ENCODE measurements at regions not wholly inside any gene's neighbourhood (a gene's known extent, or its start where the extent isn't known, plus 50 kb on each side); places are given as distances from the start of the nearest gene placed in this dataset.

DNA sequence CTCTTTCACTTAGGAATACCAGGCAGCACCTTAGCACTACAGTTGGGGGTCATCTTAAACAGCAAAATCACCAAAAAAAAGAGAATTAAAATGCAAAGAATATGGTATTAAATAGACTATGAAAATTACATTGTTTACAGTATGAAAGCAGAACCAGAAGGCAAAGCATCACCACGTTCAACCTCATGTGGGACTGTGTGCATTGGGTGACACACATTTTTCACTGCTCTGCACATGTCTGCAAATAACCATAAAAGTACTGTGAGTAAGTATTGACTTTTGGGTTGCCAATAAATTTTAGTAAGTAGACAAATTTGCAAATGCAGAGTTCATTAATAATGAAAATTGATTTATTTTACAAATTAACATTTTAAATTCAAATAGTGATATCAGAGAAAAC lies 232.1 kb upstream of the ZWINT start:
- no peaks in the 10 kb centered on the region for H3K36me3 Mint-ChIP-seq (ENCODE audit: low read depth)
- intact Hi-C loops (cut with micrococcal nuclease): no loop called here
- no peak overlapping the region for H3K27ac Mint-ChIP-seq
- no peaks in the 10 kb centered on the region for H3K9me3 Mint-ChIP-seq
- no peak overlapping the region for H3K4me3 Mint-ChIP-seq
- no peaks in the 10 kb centered on the region for H3K4me1 Mint-ChIP-seq (ENCODE audit: low read depth)
- no peaks in the 10 kb centered on the region for H3K27me3 Mint-ChIP-seq

- H3K36me3 Mint-ChIP-seq (ENCODE audit: low read depth): no peaks in the 10 kb centered on the region
- no peak overlapping the region for H3K27ac Mint-ChIP-seq
- intact Hi-C loops (cut with micrococcal nuclease): no loop called here
- H3K4me1 Mint-ChIP-seq (ENCODE audit: low read depth): no peaks in the 10 kb centered on the region
- no peak overlapping the region for H3K4me3 Mint-ChIP-seq
- H3K27me3 Mint-ChIP-seq: no peaks in the 10 kb centered on the region
- H3K9me3 Mint-ChIP-seq: no peaks in the 10 kb centered on the region
Measured at GRCh38 chr10:56586461-56586891, 225.4 kb upstream of the ZWINT start.

DNA sequence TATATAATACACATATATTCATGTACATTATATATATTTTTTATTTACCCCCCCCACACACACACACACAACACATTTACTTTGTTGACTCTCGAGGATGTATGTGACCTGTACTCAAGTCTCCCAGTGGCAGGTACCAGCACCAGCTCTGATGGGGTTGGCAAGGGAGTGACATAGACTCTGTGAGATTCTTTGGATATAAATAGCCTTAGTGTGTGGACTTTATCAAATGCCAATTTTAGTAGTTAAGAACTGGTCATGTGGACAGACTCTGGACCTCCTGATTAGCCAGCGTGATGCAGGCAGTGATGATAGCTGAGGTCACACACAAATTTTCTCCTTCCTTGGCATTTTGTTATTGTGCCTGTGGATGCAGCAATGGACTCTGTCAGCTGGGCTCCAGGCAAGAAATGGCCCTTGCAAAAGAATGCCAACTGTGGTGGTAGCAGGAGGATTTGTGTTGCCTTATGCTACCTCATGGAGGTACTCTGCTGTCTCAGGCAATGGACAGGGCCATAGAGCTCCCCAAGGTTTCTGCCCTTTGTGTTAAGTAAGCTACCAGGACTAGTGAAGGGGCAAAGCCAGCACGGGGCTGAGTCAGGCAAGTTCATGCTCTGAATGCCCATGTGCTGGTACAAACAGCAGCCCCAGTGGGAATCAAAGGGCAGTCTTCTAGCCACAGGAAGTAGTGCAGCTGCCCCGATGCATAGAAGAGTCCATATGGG lies 224.6 kb upstream of the ZWINT start:
- H3K4me3 Mint-ChIP-seq: no peak overlapping the region
- no peaks in the 10 kb centered on the region for H3K36me3 Mint-ChIP-seq (ENCODE audit: low read depth)
- H3K4me1 Mint-ChIP-seq (ENCODE audit: low read depth): no peaks in the 10 kb centered on the region
- H3K9me3 Mint-ChIP-seq: no peaks in the 10 kb centered on the region
- no peaks in the 10 kb centered on the region for H3K27me3 Mint-ChIP-seq
- no peak overlapping the region for H3K27ac Mint-ChIP-seq
- intact Hi-C loops (cut with micrococcal nuclease): no loop called here

- intact Hi-C loops (cut with micrococcal nuclease): no loop called here
- Mint-ChIP-seq H3K9me3 (no peaks in the 10 kb centered on the region), H3K4me1 (ENCODE audit: low read depth) (no peaks in the 10 kb centered on the region), H3K4me3 (no peak overlapping the region), H3K27me3 (no peaks in the 10 kb centered on the region), H3K27ac (no peak overlapping the region), H3K36me3 (ENCODE audit: low read depth) (no peaks in the 10 kb centered on the region)
Measured at GRCh38 chr10:56583316-56583715, 222.3 kb upstream of the ZWINT start.

DNA sequence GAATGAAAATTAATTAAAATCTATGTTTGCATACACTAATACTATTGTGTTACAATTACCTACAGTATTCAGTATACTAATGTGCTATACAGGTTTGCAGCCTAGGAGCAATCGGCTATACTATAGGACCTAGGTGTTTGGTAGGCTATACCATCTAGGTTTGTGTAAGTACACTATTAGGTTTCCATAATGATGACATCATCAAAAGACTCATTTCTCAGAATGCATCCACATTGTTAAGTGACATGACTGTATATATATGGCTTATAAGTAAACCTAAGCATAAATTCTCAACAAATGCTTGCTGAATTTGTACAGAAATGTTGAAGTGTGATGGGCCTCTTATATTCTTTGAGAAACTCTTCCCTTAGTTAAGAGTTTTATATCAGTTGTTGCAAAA lies 206.5 kb upstream of the ZWINT start:
- Mint-ChIP-seq H3K27me3 (no peaks in the 10 kb centered on the region), H3K27ac (no peak overlapping the region)
- intact Hi-C loops (cut with micrococcal nuclease): no loop called here

DNA sequence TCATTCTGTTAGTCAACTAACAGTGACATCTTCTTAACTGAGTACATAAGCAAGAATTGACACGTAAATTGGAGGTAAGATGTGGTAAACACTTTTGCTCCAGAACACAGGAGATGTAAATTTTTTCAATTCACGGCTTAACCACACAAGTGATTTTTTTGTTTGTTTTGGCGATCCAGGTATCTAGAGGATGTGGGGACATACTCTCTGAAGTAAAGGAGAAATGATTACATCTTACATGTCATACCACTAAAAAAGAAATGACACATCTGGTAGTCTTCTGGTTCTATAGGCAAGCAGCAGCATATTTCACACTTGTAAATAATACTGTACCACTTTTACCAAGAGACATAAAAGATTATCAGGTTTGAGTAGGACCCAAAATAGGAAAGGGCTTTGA lies 200.3 kb upstream of the ZWINT start:
- no peaks in the 10 kb centered on the region for H3K36me3 Mint-ChIP-seq (ENCODE audit: low read depth)
- no peaks in the 10 kb centered on the region for H3K27me3 Mint-ChIP-seq
- no peaks in the 10 kb centered on the region for H3K4me1 Mint-ChIP-seq (ENCODE audit: low read depth)
- intact Hi-C loops (cut with micrococcal nuclease): no loop called here
- H3K4me3 Mint-ChIP-seq: no peak overlapping the region
- no peak overlapping the region for H3K27ac Mint-ChIP-seq
- H3K9me3 Mint-ChIP-seq: peaks cover 10% of the 10 kb centered on the region

More for the DNA sequence above, 206.5 kb upstream of the ZWINT start:
- H3K9me3 Mint-ChIP-seq: peaks cover 32% of the 10 kb centered on the region
- H3K4me1 Mint-ChIP-seq (ENCODE audit: low read depth): no peaks in the 10 kb centered on the region
- no peaks in the 10 kb centered on the region for H3K36me3 Mint-ChIP-seq (ENCODE audit: low read depth)
- H3K4me3 Mint-ChIP-seq: no peak overlapping the region

GRCh38 chr10:56551037-56551436 lies 190.0 kb upstream of the ZWINT start:
- intact Hi-C loops (cut with micrococcal nuclease): no loop called here
- H3K27me3 Mint-ChIP-seq: no peaks in the 10 kb centered on the region
- H3K4me1 Mint-ChIP-seq (ENCODE audit: low read depth): no peaks in the 10 kb centered on the region
- H3K4me3 Mint-ChIP-seq: no peak overlapping the region
- no peak overlapping the region for H3K27ac Mint-ChIP-seq
- peaks cover 49% of the 10 kb centered on the region for H3K9me3 Mint-ChIP-seq
- H3K36me3 Mint-ChIP-seq (ENCODE audit: low read depth): no peaks in the 10 kb centered on the region

- Mint-ChIP-seq H3K9me3 (peaks cover 28% of the 10 kb centered on the region), H3K27me3 (no peaks in the 10 kb centered on the region), H3K4me1 (ENCODE audit: low read depth) (no peaks in the 10 kb centered on the region), H3K4me3 (no peak overlapping the region), H3K27ac (no peak overlapping the region), H3K36me3 (ENCODE audit: low read depth) (no peaks in the 10 kb centered on the region)
- intact Hi-C loops (cut with micrococcal nuclease): no loop called here
Measured at GRCh38 chr10:56547163-56547562, 186.1 kb upstream of the ZWINT start.

GRCh38 chr10:56537984-56538383 lies 176.9 kb upstream of the ZWINT start:
- no peaks in the 10 kb centered on the region for H3K36me3 Mint-ChIP-seq (ENCODE audit: low read depth)
- H3K9me3 Mint-ChIP-seq: peaks cover 18% of the 10 kb centered on the region
- intact Hi-C loops (cut with micrococcal nuclease): no loop called here
- H3K27me3 Mint-ChIP-seq: no peaks in the 10 kb centered on the region
- H3K4me1 Mint-ChIP-seq (ENCODE audit: low read depth): no peaks in the 10 kb centered on the region
- no peak overlapping the region for H3K27ac Mint-ChIP-seq
- H3K4me3 Mint-ChIP-seq: no peak overlapping the region

GRCh38 chr10:56522166-56522565 lies 161.1 kb upstream of the ZWINT start:
- Mint-ChIP-seq H3K27me3 (no peaks in the 10 kb centered on the region), H3K4me1 (ENCODE audit: low read depth) (no peaks in the 10 kb centered on the region), H3K4me3 (no peak overlapping the region), H3K9me3 (no peaks in the 10 kb centered on the region), H3K36me3 (ENCODE audit: low read depth) (no peaks in the 10 kb centered on the region), H3K27ac (no peak overlapping the region)
- intact Hi-C loops (cut with micrococcal nuclease): no loop called here

DNA sequence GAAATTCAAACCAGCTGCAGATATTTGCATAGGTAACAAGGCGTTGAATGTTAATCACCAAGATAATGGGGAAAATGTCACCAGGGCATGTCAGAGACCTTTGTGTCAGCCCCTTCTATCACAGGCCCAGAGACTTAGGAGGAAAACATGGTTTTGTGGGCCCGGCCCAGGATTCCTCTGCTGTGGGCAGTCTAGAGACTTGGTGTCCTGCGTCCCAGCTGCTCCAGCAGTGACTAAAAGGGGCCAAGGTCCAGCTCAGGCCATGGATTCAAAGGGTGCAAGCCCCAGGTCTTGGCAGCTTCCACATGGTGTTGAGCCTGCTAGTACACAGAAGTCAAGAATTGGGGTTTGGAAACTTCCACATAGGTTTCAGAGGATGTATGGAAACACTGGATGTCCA lies 147.5 kb upstream of the ZWINT start:
- no peaks in the 10 kb centered on the region for H3K36me3 Mint-ChIP-seq (ENCODE audit: low read depth)
- H3K4me1 Mint-ChIP-seq (ENCODE audit: low read depth): no peaks in the 10 kb centered on the region
- intact Hi-C loops (cut with micrococcal nuclease): no loop called here
- peaks cover 22% of the 10 kb centered on the region for H3K9me3 Mint-ChIP-seq
- no peak overlapping the region for H3K4me3 Mint-ChIP-seq
- no peaks in the 10 kb centered on the region for H3K27me3 Mint-ChIP-seq
- no peak overlapping the region for H3K27ac Mint-ChIP-seq

DNA sequence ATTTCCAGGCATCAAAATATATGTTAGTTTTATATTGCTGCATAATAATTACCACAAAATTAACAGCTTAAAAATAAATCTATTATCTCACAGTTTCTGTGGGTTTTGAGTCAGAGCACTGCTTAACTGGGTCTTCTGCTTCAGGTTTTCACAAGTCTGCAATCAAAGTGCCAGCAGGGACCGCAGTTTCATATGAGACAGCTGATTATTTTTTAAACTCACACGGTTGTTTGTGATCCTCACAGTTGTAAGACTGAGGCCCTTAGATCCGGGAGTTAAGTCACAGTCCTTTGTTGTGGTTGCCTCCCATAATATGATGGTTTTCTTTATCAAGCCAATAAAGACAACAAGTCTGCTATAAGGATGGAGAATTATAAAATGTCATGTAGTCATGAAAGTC lies 146.0 kb upstream of the ZWINT start:
- intact Hi-C loops (cut with micrococcal nuclease): no loop called here
- H3K36me3 Mint-ChIP-seq (ENCODE audit: low read depth): no peaks in the 10 kb centered on the region
- no peaks in the 10 kb centered on the region for H3K4me1 Mint-ChIP-seq (ENCODE audit: low read depth)
- peaks cover 17% of the 10 kb centered on the region for H3K9me3 Mint-ChIP-seq
- no peaks in the 10 kb centered on the region for H3K27me3 Mint-ChIP-seq
- H3K4me3 Mint-ChIP-seq: no peak overlapping the region
- H3K27ac Mint-ChIP-seq: no peak overlapping the region

DNA sequence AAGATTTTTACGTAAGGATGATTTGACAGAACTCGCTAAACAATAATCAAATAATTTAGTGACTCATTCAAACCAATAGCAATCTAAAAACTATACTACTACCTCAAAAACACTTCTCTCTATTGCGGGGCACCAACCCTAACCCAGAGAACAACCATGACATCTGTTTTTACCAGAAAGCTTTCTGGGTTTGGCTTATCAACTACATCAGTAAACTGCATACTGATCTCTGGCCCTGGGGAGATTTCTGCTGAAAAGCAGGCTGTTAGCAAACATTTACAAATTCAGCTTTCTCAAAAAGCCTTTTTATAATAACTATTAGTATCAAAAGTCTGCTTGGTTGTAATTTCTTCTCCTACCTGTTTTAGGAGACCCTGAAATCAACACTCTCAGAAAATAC lies 144.5 kb upstream of the ZWINT start:
- intact Hi-C loops (cut with micrococcal nuclease): no loop called here
- Mint-ChIP-seq H3K27me3 (no peaks in the 10 kb centered on the region), H3K9me3 (peaks cover 13% of the 10 kb centered on the region)

DNA sequence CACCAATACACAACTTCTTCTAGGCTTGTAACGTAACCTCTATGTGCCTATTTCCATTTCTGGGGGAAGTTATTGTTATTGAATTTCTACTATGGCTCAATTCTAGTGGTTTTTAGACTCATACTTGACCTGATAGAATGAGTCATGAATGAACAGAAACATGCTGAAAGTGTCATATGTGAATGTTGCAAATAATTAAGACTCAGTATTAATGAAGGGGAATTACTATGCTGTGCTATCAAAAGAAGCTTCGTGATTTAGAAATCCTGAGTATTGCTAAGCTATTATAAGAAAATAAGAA lies 135.1 kb upstream of the ZWINT start:
- Mint-ChIP-seq H3K4me1 (ENCODE audit: low read depth) (no peaks in the 10 kb centered on the region), H3K36me3 (ENCODE audit: low read depth) (no peaks in the 10 kb centered on the region), H3K27ac (no peak overlapping the region), H3K4me3 (no peak overlapping the region), H3K9me3 (peaks cover 14% of the 10 kb centered on the region), H3K27me3 (no peaks in the 10 kb centered on the region)
- intact Hi-C loops (cut with micrococcal nuclease): no loop called here

More for the DNA sequence above, 144.5 kb upstream of the ZWINT start:
- H3K36me3 Mint-ChIP-seq (ENCODE audit: low read depth): no peaks in the 10 kb centered on the region
- no peak overlapping the region for H3K27ac Mint-ChIP-seq
- H3K4me1 Mint-ChIP-seq (ENCODE audit: low read depth): no peaks in the 10 kb centered on the region
- H3K4me3 Mint-ChIP-seq: no peak overlapping the region

GRCh38 chr10:56487746-56488145 lies 126.7 kb upstream of the ZWINT start:
- peaks cover 7% of the 10 kb centered on the region for H3K9me3 Mint-ChIP-seq
- H3K27ac Mint-ChIP-seq: no peak overlapping the region
- intact Hi-C loops (cut with micrococcal nuclease): no loop called here
- no peaks in the 10 kb centered on the region for H3K4me1 Mint-ChIP-seq (ENCODE audit: low read depth)
- H3K4me3 Mint-ChIP-seq: no peak overlapping the region
- no peaks in the 10 kb centered on the region for H3K36me3 Mint-ChIP-seq (ENCODE audit: low read depth)
- H3K27me3 Mint-ChIP-seq: no peaks in the 10 kb centered on the region

Measured in dendritic cell treated with granulocyte-macrophage colony-stimulating factor and Interleukin-4, amounts not matched to agents 40 ng/mL and 50 ng/mL, for 4 days (primary cell).